ENCODE measurements at regions not wholly inside any gene's neighbourhood (a gene's known extent, or its start where the extent isn't known, plus 50 kb on each side); places are given as distances from the start of the nearest gene placed in this dataset.

DNA sequence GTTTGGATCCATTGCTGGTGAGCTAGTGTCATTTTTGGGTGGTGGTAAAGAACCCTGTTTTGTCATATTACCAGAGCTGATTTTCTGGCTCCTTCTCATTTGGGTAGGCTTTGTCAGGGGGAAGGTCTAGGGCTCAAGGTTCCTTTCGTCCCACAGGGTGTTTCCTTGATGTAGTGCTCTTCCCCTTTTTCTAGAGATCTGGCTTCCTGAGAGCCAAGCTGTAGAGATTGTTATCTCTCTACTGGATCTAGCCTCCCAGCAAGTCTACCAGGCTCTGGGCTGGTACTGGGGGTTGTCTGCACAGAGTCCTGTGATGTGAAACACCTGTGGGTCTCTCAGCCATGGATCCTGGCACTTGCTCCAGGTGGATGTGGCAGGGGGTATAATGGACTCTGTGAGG, 145.9 kb downstream of the HINT1 start:
- TF ChIP-seq, protein P1, sequence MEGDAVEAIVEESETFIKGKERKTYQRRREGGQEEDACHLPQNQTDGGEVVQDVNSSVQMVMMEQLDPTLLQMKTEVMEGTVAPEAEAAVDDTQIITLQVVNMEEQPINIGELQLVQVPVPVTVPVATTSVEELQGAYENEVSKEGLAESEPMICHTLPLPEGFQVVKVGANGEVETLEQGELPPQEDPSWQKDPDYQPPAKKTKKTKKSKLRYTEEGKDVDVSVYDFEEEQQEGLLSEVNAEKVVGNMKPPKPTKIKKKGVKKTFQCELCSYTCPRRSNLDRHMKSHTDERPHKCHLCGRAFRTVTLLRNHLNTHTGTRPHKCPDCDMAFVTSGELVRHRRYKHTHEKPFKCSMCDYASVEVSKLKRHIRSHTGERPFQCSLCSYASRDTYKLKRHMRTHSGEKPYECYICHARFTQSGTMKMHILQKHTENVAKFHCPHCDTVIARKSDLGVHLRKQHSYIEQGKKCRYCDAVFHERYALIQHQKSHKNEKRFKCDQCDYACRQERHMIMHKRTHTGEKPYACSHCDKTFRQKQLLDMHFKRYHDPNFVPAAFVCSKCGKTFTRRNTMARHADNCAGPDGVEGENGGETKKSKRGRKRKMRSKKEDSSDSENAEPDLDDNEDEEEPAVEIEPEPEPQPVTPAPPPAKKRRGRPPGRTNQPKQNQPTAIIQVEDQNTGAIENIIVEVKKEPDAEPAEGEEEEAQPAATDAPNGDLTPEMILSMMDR (conservative IDR thresholded peaks at IDR 0.05): no peak
- TF ChIP-seq EZH2 (IDR thresholded peaks at IDR 0.05; ENCODE audit: low read depth): no peak
